ENCODE measurements at regions not wholly inside any gene's neighbourhood (a gene's known extent, or its start where the extent isn't known, plus 50 kb on each side); places are given as distances from the start of the nearest gene placed in this dataset.
"Not testable (repeated sequence)": the region's sequence is repeated elsewhere in the genome, so short reads cannot be mapped to it uniquely, and the experiment has no call there.

GRCh38 chr2:7428454-7429204 is 511.4 kb downstream of the RNF144A start:
- Mint-ChIP-seq H3K4me3 (no peak overlapping the region), H3K27me3 (peaks cover 40 to 76% (median 59%) of the 10 kb centered on the region in 3 donors), H3K36me3 (no peaks in the 10 kb centered on the region), H3K9me3 (peaks cover 0 to 5% (median 0%) of the 10 kb centered on the region in 7 donors), H3K4me1 (peaks cover 6 to 13% (median 12%) of the 10 kb centered on the region in 3 donors), H3K27ac (no peak overlapping the region)
- DNase-seq (no peak), ATAC-seq (ENCODE audit: low read depth in 2 of 2) (no peak)

GRCh38 chr2:7429733-7430132 is 512.5 kb downstream of the RNF144A start:
- H3K27ac Mint-ChIP-seq = no peak overlapping the region
- peaks cover 0 to 11% (median 0%) of the 10 kb centered on the region in 7 donors for H3K9me3 Mint-ChIP-seq
- peak overlapping the region in 1 of 8 donors; percentile 29 for H3K4me3 Mint-ChIP-seq
- ATAC-seq (ENCODE audit: low read depth in 2 of 2) (no peak), DNase-seq (no peak)
- H3K4me1 Mint-ChIP-seq = peaks cover 6 to 13% (median 12%) of the 10 kb centered on the region in 3 donors
- H3K27me3 Mint-ChIP-seq = peaks cover 40 to 68% (median 59%) of the 10 kb centered on the region in 3 donors
- no peaks in the 10 kb centered on the region for H3K36me3 Mint-ChIP-seq

GRCh38 chr2:7430421-7430868 is 513.2 kb downstream of the RNF144A start:
- peaks cover 0 to 11% (median 0%) of the 10 kb centered on the region in 7 donors for H3K9me3 Mint-ChIP-seq
- H3K27me3 Mint-ChIP-seq = peaks cover 40 to 61% (median 54%) of the 10 kb centered on the region in 3 donors
- H3K4me3 Mint-ChIP-seq = peak overlapping the region in 7 of 8 donors; percentile 13 to 84 (median 69)
- H3K27ac Mint-ChIP-seq = peak overlapping the region in 1 of 6 donors; percentile 22
- DNase-seq (no peak), ATAC-seq (ENCODE audit: low read depth in 2 of 2) (no peak)
- H3K36me3 Mint-ChIP-seq = no peaks in the 10 kb centered on the region
- peaks cover 6 to 13% (median 12%) of the 10 kb centered on the region in 3 donors for H3K4me1 Mint-ChIP-seq

GRCh38 chr2:7430869-7431641 is 513.8 kb downstream of the RNF144A start:
- peak; percentile 30 for DNase-seq
- ATAC-seq (ENCODE audit: low read depth in 2 of 2) = peak; percentile 14 to 40
- H3K9me3 Mint-ChIP-seq = peaks cover 0 to 11% (median 0%) of the 10 kb centered on the region in 7 donors
- no peaks in the 10 kb centered on the region for H3K36me3 Mint-ChIP-seq
- peaks cover 40 to 56% (median 53%) of the 10 kb centered on the region in 3 donors for H3K27me3 Mint-ChIP-seq
- H3K4me3 Mint-ChIP-seq = peak overlapping the region in 7 of 8 donors; percentile 21 to 85 (median 57)
- H3K27ac Mint-ChIP-seq = peak overlapping the region in 1 of 6 donors; percentile 30
- peaks cover 6 to 13% (median 12%) of the 10 kb centered on the region in 3 donors for H3K4me1 Mint-ChIP-seq

DNA sequence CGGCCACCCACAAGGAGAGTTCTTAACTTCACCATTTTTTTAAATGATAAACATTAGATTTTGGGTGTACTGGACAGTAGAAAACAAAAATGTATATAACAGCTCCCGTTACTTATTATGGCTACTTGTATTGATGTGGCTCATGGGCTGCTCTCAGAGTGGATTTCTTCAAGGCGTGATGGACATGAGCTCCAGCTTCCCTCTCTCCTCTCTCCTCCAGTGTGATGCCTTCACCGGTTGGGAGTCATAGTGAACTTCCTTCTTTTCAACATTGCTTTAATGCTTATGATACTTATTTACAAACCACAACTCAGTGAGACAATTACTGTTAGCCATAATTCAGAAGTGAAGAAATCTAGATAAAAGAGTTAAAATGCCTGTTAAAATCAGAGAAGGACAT is 515.2 kb downstream of the RNF144A start:
- Mint-ChIP-seq H3K4me1 (peaks cover 6 to 13% (median 12%) of the 10 kb centered on the region in 3 donors), H3K27me3 (peaks cover 37 to 46% (median 45%) of the 10 kb centered on the region in 3 donors), H3K27ac (peak overlapping the region in 2 of 6 donors; percentile 3 to 35), H3K4me3 (no peak overlapping the region), H3K9me3 (peaks cover 0 to 11% (median 0%) of the 10 kb centered on the region in 7 donors), H3K36me3 (no peaks in the 10 kb centered on the region)
- DNase-seq = no peak
- no peak for ATAC-seq (ENCODE audit: low read depth in 2 of 2)

GRCh38 chr2:7436096-7436906 is 519.1 kb downstream of the RNF144A start:
- peaks cover 0 to 11% (median 4%) of the 10 kb centered on the region in 7 donors for H3K9me3 Mint-ChIP-seq
- peaks cover 0 to 2% (median under 1%) of the 10 kb centered on the region in 3 donors for H3K4me1 Mint-ChIP-seq
- H3K36me3 Mint-ChIP-seq = no peaks in the 10 kb centered on the region
- peaks cover 7 to 21% (median 16%) of the 10 kb centered on the region in 3 donors for H3K27me3 Mint-ChIP-seq
- ATAC-seq (ENCODE audit: low read depth in 2 of 2) (no peak), DNase-seq (no peak)
- no peak overlapping the region for H3K4me3 Mint-ChIP-seq
- peak overlapping the region in 1 of 6 donors; percentile 44 for H3K27ac Mint-ChIP-seq

DNA sequence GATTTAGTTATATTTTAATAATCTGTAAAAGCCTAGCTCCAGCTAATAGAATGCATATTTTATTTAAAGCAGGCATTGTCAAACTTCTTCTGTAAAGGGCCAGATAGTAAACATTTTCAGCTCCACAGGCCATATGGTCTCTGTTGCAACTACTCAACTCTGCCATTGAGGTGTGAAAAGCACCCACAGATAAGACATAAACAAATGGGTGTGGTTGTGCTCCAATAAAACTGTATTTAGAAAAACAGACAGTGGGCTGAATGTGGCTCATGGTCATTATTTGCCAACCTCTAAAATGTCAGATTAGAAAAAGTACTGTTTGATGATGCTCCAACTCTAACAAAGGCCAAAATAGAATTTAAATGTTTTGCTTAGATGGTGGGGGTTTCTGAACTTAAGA is 519.9 kb downstream of the RNF144A start:
- DNase-seq = no peak
- Mint-ChIP-seq H3K9me3 (peaks cover 0 to 11% (median 4%) of the 10 kb centered on the region in 7 donors), H3K4me3 (no peak overlapping the region), H3K36me3 (no peaks in the 10 kb centered on the region), H3K27me3 (peaks cover 7 to 20% (median 14%) of the 10 kb centered on the region in 3 donors), H3K27ac (no peak overlapping the region), H3K4me1 (no peaks in the 10 kb centered on the region)
- no peak for ATAC-seq (ENCODE audit: low read depth in 2 of 2)

GRCh38 chr2:7437716-7438632 is 520.8 kb downstream of the RNF144A start:
- Mint-ChIP-seq H3K36me3 (no peaks in the 10 kb centered on the region), H3K4me3 (no peak overlapping the region), H3K4me1 (no peaks in the 10 kb centered on the region), H3K9me3 (peaks cover 0 to 9% (median 4%) of the 10 kb centered on the region in 7 donors), H3K27ac (no peak overlapping the region), H3K27me3 (peaks cover 0 to 14% (median 6%) of the 10 kb centered on the region in 3 donors)
- ATAC-seq (ENCODE audit: low read depth in 2 of 2) = no peak
- no peak for DNase-seq

- peaks cover 0 to 14% (median 5%) of the 10 kb centered on the region in 3 donors for H3K27me3 Mint-ChIP-seq
- no peak for ATAC-seq (ENCODE audit: low read depth in 2 of 2)
These were observed 521.6 kb downstream of the RNF144A start for GRCh38 chr2:7438855-7439254.

DNA sequence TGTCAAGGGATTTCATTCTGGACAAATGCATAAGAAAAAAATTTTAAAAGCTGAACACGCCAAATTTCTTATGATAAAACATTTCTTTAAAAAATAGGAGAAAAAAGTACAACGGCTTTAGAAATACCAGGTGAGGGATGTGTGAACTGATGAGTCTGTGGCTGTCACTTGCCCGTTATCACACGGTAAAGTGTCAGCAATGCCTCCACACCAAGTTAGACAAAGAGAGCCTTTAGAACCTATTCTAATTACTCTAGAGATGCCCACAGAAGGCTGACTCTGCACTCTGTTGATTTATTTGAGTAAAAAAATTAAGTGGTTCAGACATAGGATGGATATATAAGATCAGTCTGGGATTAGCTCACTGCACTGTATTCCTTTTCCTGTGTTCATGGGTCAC is 523.8 kb downstream of the RNF144A start:
- peaks cover 0 to 9% (median 5%) of the 10 kb centered on the region in 3 donors for H3K27me3 Mint-ChIP-seq
- no peaks in the 10 kb centered on the region for H3K4me1 Mint-ChIP-seq
- H3K36me3 Mint-ChIP-seq = no peaks in the 10 kb centered on the region
- peaks cover 0 to 4% (median 0%) of the 10 kb centered on the region in 7 donors for H3K9me3 Mint-ChIP-seq
- no peak overlapping the region for H3K4me3 Mint-ChIP-seq
- no peak for DNase-seq
- no peak overlapping the region for H3K27ac Mint-ChIP-seq
- no peak for ATAC-seq (ENCODE audit: low read depth in 2 of 2)

More at GRCh38 chr2:7438855-7439254, 521.6 kb downstream of the RNF144A start:
- Mint-ChIP-seq H3K4me1 (no peaks in the 10 kb centered on the region), H3K9me3 (peaks cover 0 to 6% (median 0%) of the 10 kb centered on the region in 7 donors), H3K4me3 (no peak overlapping the region), H3K36me3 (no peaks in the 10 kb centered on the region), H3K27ac (no peak overlapping the region)
- no peak for DNase-seq

DNA sequence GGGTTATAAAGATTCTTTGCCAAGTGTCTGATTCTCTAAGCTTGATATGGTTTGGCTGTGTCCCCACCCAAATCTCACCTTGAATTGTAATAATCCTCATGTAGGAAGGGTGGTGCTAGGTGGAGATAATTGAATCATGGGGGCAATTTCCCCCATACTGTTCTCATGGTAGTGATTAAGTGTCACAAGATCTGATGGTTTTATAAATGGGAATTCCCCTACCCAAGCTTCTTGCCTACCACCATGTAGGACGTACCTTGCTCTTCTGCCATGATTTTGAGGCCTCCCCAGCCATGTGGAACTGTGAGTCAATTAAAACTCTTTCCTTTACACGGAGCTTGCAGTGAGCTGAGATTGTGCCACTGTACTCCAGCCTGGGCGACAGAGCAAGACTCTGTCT is 524.6 kb downstream of the RNF144A start:
- ATAC-seq (ENCODE audit: low read depth in 2 of 2); H3K4me3 Mint-ChIP-seq; H3K9me3 Mint-ChIP-seq; DNase-seq; H3K27me3 Mint-ChIP-seq; H3K4me1 Mint-ChIP-seq; H3K36me3 Mint-ChIP-seq: not testable (repeated sequence)
- peak overlapping the region in 1 of 6 donors; percentile 56 for H3K27ac Mint-ChIP-seq

GRCh38 chr2:7444626-7445025 is 527.4 kb downstream of the RNF144A start:
- no peaks in the 10 kb centered on the region for H3K4me1 Mint-ChIP-seq
- DNase-seq (no peak), ATAC-seq (ENCODE audit: low read depth in 2 of 2) (no peak)
- H3K27ac Mint-ChIP-seq = no peak overlapping the region
- peaks cover 0 to 4% (median 0%) of the 10 kb centered on the region in 7 donors for H3K9me3 Mint-ChIP-seq
- no peaks in the 10 kb centered on the region for H3K36me3 Mint-ChIP-seq
- H3K27me3 Mint-ChIP-seq = peaks cover 0 to 14% (median 5%) of the 10 kb centered on the region in 3 donors
- H3K4me3 Mint-ChIP-seq = no peak overlapping the region
